Adrenal gland (tissue), 5 donors: ENCODE measurements at regions not wholly inside any gene's neighbourhood (a gene's known extent, or its start where the extent isn't known, plus 50 kb on each side); places are given as distances from the start of the nearest gene placed in this dataset.

Source experiments
- CTCF ChIP-seq, 6 experiments: fragments of 450-650 bp in 4 of 6; fragments of 200-600 bp in 2 of 6; sonication (generic) in 1 of 6; IDR thresholded peaks; 1 replicate in 5 of 6; 2 replicates in 1 of 6; pipeline versions ENCODE4 v1.5.1 to v1.8.0; 2016 to 2021; ENCODE audit warnings: antibody characterized with exemption in 6 of 6, mild to moderate bottlenecking in 2 of 6, moderate library complexity in 1 of 6
- POLR2A ChIP-seq, 2 donors: fragments of 450-650 bp; IDR thresholded peaks; one replicate each; pipeline ENCODE4 v1.6.1; 2017; ENCODE audit warnings: antibody characterized with exemption in 2 of 2, mild to moderate bottlenecking in 2 of 2, moderate library complexity in 1 of 2
- donor health status: DM: no; HTN: no; CAD: no.

GRCh38 chr12:93090731-93091172 lies 161.7 kb upstream of the EEA1 start:
- no peak for TF ChIP-seq POLR2A (IDR thresholded peaks at IDR 0.05)
- no peak for TF ChIP-seq CTCF (IDR thresholded peaks at IDR 0.05)
